DMS153 treated with DMSO at 0.1 percent for 48 hours (cell line): ENCODE measurements at regions not wholly inside any gene's neighbourhood (a gene's known extent, or its start where the extent isn't known, plus 50 kb on each side); places are given as distances from the start of the nearest gene placed in this dataset.

Experiments used
- DNase-seq: peaks from one replicate; lab custom pipeline; 2025; ENCODE audit not compliant: unreplicated experiment; lab: John Stamatoyannopoulos, UW

DNA sequence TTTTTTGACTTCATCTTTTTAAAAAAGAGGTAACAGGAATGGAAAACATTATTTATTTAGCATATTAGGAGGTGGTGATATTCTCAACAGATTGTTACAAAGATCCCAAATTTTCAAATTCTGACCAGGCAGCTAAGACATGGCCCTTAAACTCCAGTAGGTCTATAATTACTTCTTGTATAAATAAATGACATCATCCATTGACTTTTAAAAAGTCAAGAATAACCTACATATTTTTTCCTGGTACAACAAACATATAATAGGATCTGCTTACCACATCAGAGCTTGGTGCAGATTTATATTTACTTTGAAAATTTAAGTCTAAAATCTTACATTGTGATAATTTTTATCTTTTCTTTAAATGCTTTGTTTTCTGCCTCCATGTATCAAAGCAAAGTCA lies 92.2 kb upstream of the TRPM3 start:
- DNase-seq = no peak

- no peak for DNase-seq
Observed at GRCh38 chr9:71210326-71210725, 88.9 kb upstream of the TRPM3 start.

GRCh38 chr9:71209890-71210289 lies 88.5 kb upstream of the TRPM3 start:
- DNase-seq = no peak

- DNase-seq = no peak
Observed at GRCh38 chr9:71202931-71203330, 81.5 kb upstream of the TRPM3 start.

- DNase-seq = no peak
Observed at GRCh38 chr9:71191708-71192107, 70.3 kb upstream of the TRPM3 start.

- no peak for DNase-seq
Observed at GRCh38 chr9:71183251-71183650, 61.8 kb upstream of the TRPM3 start.

DNA sequence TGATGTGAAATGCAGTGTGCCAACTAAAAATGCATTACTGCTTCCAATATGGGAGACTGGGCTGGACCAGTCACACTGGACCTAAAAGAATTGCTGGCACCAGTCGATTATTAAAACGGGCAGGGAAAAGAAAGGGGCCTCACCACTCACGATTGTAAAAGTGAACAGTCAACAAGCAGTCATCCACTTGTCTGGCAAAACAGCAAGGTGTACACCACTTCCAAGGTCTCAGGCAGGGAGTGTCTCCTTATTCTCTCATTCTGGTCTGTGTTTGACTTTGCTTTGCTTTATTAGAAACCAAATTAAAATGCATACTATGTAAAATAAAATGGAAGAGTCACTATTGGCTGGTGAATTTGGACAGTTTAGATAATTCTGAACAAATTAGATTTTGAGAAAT lies 57.8 kb upstream of the TRPM3 start:
- DNase-seq = no peak

DNA sequence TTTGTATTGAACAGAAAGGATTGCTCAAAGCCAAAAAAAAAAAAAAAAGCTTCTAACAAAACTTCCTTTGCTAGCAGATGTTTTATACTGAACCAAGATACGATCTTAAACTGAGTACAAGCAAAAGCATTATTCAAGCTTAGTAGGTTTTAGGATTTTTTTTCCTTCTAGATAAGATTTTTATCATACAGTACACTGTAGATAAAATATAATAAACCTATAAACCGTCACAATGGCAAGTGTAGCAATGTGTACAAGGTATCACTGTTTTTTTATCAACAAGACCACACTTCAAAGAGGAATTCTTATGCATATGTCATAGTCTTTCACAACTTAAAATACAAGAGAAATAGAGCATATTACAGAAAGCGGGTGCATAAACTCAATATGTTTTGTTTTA lies 56.5 kb upstream of the TRPM3 start:
- no peak for DNase-seq

DNA sequence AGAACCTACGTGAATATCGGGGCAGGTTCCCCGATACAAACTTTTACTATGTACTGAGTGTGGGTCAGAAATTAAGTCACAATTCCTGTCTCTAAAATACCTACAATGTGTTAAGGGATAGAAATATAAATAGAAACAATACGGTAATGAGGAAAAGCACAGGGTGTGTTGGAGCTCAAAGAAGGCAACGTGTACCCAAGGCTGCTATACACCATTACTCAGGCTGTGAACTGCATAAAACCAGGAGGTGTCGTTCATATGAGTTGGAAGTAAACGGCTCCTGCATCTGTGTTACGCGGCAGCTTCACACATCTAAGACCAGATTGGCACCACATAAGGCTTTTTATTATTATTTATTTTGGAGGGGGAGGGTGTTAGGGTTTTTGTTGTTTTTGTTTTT lies 50.1 kb upstream of the TRPM3 start:
- DNase-seq = no peak
